GM18526 (cell line): ENCODE measurements at regions not wholly inside any gene's neighbourhood (a gene's known extent, or its start where the extent isn't known, plus 50 kb on each side); places are given as distances from the start of the nearest gene placed in this dataset.

ENCODE experiments used
- POLR2A ChIP-seq: IDR thresholded peaks from 3 replicates; pipeline ENCODE4 v1.6.1; 2011; ENCODE audit not compliant: insufficient read length; ENCODE audit errors: extremely low read depth

DNA sequence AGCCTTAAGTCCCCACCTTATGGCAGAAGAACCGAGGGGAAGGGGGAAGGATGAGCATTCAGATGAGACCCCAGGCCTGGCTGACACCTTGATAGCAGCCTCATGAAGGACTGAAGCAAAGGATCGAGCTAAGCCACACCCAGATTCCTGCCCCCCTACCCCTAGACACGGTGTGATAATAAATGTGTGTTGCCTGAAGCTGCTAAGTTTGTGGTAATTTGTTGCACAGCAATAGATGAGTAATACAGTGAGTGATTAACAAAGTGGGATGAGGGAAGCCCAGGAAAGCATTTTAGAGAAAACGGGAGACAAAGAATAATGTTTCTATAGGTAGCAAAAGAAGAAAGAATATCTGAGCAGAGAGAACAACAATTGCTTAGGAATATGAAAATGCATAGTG lies 404.2 kb downstream of the MID1IP1 start:
- no peak for TF ChIP-seq POLR2A

DNA sequence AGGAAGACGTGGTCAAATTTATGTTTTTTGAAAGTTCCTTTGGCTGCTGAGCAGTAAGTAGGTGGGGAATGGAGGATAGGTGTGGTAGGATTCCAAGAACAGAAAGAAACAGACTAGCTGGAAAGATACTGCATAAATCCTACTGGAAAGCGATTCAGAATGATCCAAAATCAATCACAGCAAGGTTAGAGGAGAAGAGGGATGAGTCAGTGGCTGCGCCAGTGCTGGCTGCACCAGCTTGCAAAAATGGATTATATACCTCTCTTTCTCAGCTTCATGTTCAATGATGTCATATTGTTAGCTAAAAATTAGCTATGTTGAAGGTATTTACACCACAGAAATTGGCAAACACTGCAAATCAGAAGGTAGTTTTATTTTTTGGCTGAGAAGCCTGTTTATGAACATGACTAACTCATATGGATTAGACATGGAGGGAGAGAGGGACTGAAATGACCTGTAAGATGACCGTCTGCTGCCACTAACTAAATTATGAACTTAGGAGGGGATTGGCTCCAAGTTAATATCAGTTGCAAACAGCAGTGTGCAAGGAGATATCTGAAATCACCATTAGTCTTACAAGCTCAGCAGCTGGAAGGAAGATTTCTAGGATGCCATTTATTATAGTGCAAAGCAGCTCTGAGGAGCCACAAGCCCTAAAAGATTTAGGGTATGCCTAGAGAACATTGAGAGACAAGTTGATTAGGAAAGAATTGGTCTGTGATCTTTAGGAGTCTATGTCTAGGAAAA lies 405.3 kb downstream of the MID1IP1 start:
- no peak for TF ChIP-seq POLR2A

DNA sequence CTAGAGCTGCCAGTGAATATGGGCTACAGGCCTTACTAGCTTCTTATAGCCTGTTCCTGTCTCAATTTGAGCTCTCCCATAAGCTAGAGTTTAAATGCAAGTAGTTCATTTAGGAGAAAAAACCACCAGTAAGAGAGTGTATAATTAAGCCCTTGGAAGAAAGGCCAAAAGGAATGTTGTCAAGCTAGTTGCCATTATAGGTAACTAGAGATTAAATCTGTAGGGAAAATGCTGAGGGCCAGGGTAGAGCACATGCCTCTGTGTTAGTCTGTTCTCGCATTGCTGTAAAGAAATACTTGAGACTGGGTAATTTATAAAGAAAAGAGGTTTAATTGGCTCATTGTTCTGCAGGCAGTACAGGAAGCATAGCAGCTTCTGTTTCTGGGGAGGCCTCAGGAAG lies 410.2 kb downstream of the MID1IP1 start:
- no peak for TF ChIP-seq POLR2A

DNA sequence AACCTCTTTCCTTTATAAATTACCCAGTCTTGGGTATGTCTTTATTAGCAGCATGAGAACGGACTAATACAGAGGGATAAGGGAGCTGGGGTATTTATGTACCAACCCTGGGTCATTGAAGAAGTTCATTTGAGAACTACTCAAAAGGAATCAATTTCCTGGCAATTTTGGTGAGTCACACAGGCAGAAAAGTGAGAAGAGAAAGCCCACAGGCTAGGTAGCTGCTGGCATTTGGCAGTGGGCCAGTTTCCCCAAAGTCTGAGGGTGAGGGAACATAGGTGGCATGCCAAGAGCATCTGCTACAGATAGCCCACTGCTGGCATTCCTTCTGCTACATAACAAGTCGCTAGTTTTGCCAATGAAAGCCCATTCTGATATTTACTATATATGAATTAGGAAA lies 411.2 kb downstream of the MID1IP1 start:
- TF ChIP-seq POLR2A: no peak

DNA sequence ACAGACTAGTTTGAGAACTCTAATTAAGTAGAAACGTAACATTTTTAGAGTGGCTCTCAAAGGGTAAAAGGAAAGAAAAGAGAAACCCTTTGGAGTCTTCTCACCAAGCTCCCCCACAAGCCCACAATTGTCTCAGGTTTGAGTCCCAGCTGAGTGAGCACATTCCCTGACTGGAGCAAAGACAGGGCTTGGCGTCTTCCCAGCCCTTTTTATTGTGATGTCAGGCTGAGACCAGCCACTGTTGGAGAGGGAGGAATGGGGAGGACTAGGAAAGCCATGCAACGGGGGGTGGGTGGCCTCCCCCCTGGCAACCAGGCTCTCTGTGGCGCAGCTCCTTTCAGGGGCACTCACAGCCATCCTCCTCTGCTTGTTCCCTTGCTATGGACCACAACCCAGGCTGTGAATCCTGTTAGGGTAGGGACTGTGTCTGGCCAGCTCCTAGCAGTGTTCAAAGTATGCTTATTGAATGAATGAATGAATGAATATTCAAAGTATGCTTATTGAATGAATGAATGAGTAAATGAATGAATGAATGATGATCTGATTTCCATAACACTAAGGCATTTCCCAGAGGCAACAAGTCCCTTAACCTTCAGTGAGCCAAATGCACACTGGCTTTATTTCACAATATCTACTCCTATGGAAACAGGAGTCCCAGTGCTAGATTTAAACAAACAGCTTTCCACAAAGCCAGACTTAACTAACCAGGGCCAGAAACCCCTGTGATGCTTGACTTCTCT lies 413.3 kb downstream of the MID1IP1 start:
- no peak for TF ChIP-seq POLR2A

DNA sequence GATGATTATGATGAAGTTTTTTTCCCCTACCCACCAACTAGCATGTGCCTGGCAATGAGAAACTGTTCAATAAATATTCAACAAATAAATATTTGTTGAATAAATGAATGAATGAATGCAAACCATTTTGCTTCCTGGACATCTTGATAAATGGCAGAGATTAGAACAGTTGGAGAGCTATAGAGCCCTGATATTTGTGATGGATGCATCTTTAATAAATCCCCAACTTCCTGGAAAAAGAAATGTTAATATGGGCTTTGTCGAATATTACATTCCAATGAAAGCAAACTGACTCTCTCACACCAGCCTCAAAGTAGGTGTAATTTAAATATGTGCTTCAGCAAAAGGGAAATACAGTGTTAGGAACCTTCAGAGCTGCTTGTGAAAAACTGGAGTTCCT lies 419.7 kb downstream of the MID1IP1 start:
- no peak for TF ChIP-seq POLR2A

DNA sequence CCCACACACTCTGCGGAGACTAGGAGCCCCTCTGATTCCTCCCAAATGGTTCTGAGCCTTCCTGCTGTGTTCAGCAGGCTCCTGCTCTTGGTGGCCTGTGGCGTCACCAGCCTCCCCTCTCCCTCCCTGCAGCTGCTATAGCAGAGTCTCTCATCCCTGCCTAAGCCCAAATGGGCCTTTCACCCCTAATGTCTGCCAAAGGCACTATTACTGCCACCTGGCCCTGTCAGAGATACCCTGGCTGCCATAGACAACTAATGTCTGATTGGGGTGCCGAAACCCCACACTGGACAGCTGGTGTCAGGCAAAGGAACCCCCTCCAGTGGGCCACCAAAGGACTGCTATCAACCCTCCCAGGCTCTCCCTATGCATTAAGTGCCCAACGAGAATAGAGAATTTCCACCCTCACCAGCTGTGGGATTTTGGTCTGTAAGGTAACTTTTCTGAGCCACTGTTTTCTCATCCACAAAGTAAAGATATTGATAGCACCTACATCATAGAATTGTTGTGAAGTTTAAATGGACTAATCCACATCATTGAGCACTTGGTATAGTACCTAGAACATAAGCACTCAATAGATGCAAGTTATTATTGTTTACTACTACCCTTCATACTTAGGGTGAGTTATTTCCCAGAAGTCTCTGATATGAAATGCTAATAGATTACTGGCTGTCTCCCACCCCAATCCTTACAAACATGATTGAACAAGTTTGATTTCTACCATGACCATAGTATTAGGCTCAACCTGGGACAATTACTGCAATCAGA lies 421.3 kb downstream of the MID1IP1 start:
- no peak for TF ChIP-seq POLR2A

DNA sequence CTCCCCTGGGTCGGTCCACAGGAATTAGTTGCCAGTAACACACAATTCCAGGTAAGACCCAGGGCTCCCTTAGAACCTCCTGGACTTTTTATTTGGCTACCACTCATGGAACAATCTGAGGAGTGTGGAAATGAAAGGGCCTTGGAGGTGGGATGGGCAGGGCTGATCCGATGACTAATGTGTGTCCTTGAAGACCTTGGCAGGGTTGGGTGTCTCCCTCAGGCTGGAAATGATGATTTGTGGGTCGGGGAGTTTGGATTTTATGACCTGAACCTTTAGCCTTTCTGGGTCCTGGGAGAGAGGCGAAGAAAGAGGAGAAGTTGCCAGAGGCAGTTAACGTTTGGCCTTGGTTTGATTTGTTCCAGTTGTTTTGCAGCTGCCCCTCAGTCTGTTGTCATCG lies 425.0 kb downstream of the MID1IP1 start:
- TF ChIP-seq POLR2A: no peak

DNA sequence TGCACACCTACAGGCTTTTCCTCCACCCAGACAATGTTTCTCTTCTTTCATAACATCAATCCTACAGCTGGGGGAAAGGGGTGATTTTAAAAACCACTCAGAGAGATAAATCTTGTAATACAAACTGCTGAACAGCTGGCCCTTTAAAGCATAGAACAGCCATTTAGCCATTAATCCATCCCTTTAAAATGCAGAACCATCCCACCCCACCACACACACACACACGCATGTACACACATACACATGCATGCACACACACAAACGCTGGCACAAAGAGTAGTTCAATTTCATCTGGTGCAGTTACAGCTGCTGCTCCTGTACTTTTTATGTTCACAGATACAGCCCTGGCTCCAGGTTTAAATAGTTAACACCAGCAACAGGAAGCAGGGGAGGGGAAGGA lies 426.1 kb downstream of the MID1IP1 start:
- TF ChIP-seq POLR2A: no peak

DNA sequence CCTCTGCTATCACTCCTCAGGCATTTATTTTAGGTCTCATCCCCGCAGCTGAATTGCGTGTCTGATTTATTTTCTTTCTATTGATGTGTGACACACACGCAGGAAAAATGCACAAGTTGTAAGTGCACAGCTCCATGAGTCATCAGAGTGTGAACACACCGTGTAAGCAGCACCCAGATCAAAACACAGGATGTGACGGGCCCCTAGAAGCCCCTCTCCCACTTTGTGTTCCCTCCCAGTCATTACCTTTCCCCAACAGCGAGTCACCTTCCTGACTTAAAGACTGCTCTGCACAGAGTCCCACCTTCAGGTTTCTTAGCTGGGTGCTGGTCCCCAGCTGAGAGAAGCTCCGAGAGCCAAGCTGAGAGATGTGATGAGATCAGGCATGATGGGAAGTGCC lies 436.7 kb downstream of the MID1IP1 start:
- TF ChIP-seq POLR2A: no peak

DNA sequence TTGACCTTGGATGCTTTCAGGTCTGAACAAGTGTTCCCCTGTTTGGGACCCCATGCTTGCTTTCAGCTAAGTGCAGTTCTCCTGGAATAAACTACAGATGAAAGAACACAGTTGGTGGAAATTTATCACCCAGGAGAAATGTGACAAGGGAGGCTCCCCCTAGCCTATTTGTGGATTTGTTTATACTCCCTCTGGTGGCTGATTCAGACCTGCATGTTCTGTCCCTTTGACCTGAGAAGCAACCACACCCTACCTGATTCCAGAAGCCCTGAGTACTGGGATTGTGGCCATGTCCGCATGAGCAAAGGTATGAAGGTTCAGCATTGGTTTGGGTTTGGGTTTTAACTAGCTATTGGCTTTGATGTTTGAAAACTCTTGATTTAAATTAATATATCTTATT lies 440.9 kb downstream of the MID1IP1 start:
- no peak for TF ChIP-seq POLR2A

DNA sequence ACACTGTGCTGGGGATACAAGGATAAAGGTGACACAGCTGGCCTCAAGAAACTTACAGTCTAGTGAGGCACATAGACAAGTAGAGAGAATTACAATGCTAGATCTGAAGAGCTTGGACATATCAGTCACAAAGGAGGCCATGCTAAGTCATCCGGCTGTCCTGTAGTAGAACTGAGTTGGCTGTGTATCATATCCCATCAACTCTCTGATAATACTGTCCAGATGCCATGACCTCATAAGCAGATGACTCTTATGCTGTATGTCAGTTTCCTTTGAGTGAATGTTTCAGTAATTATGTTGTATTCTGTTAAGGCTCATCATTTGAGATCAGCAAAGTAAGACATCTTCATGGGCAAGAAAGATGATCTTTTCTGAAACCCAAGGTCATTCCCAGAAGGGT lies 442.9 kb downstream of the MID1IP1 start:
- TF ChIP-seq POLR2A: no peak

DNA sequence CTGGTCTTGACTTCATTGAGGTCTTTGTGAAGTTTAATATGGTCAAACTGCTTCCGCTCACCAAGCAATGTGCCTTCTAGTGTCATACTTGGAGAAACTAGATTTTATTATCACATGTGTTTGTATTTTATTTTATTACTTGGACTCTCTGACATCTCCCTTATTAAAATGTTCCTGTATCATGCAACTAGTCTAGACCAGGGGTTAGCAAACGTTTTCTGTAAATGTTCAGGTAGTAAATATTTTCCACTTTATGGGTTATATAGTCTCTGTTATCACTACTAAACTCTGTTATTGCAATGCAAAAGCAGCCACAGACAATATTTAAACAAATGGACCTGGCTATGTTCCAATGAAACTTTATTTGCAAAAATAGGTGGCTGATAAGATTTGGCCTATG lies 443.8 kb downstream of the MID1IP1 start:
- TF ChIP-seq POLR2A: no peak

DNA sequence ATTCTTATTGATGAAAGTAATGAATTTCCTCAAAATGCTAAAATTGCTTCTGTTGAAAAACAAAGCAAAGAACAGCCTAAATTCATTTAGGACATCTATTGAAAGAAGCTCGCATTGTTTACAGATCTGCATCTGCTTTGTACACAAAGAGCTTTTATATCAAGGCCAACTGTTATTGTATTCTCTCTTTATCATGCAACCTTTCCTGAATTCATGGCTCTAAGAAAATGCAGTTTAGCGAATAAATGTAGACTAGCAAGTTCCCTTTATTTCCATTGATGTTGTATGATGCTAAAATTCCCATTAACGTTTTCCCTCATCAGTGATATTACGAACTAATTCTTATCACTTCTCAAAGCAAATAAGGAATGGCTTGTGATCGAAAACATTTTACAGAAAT lies 446.3 kb downstream of the MID1IP1 start:
- no peak for TF ChIP-seq POLR2A

DNA sequence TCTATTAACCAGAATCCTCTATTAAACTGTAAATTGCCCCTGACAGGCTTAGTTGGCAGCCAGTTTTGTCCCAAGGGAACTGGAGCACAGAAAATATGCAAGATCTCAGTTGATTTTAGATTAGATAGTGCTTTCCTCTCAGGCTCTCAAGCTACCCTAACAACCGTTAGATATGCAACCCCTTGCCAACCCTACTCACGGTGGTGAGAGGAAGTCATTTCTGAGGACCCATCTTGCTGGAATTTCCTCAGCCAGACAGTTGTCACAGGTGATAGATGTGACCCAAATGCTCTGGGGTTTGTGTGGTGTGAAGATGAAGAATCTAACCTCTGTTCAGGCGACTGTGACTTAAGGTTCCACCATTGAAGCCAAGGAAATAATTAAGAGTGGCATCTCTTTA lies 447.1 kb downstream of the MID1IP1 start:
- no peak for TF ChIP-seq POLR2A

DNA sequence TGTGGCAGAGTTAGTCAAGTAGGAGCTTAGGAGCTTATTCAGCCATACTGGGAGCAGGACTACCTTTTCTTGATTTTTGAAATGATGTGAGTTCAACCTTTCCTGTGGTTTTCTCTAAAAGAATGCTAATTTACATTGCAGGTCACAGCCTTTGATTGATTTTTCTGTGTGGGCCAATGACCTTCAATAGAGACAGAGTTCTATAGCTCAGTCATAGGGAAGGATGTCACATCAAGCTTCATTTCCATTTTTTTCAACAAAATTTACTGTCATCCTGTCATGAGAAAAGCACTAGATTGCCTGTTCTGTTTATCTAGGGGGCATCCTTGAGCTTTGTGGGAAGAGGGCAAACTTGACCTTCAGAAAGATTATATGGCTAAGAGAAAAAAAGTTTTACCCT lies 448.7 kb downstream of the MID1IP1 start:
- TF ChIP-seq POLR2A: no peak
